ENCODE measurements at regions not wholly inside any gene's neighbourhood (a gene's known extent, or its start where the extent isn't known, plus 50 kb on each side); places are given as distances from the start of the nearest gene placed in this dataset.

GRCh38 chr13:22561581-22561980 is 619.2 kb upstream of the SGCG start:
- TF ChIP-seq POLR2A (IDR thresholded peaks at IDR 0.05; ENCODE audit: extremely low read depth, insufficient read length), result no peak
- TF ChIP-seq CTCF (IDR thresholded peaks at IDR 0.05; ENCODE audit: low read depth, low read length), result no peak
- no peak for TF ChIP-seq MYC (IDR thresholded peaks at IDR 0.05; ENCODE audit: low read depth, low read length)
